Left cardiac atrium (tissue), 4 donors: ENCODE measurements at regions not wholly inside any gene's neighbourhood (a gene's known extent, or its start where the extent isn't known, plus 50 kb on each side); places are given as distances from the start of the nearest gene placed in this dataset.
A peak's percentile ranks its signal among the peaks of the same experiment; 100 is the strongest.
"Not testable (repeated sequence)": the region's sequence is repeated elsewhere in the genome, so short reads cannot be mapped to it uniquely, and the experiment has no call there.

ENCODE experiments used
- ATAC-seq, 2 donors: fragments of 200-7000 bp; cut with Tn5 transposase; one replicate each; pipeline ENCODE4 v1.9.1; 2020; ENCODE audit warnings: mild to moderate bottlenecking in 2 of 2, moderate library complexity in 2 of 2
- DNase-seq: peaks from one replicate; pipeline ENCODE4 v3.0.0-alpha.2; 2020
- intact Hi-C, 2 donors: fragments of 100-400 bp; cut with DNase I; formaldehyde crosslinking; loops; one replicate each; pipeline versions ENCODE4 v1.14.1 to v1.15.1; 2022 to 2023
- donor health status: DM: no; HTN: yes; CAD: no.
- donor health status: DM: no; HTN: yes; CAD: no; lungs with severe emphysema.
- donor health status: DM: yes; HTN: yes; CAD: no.
- donor health status: Dilated cardiomyopathy.

GRCh38 chr3:194872669-194872977, 186.9 kb downstream of the FAM43A start:
- intact Hi-C loops, result no loop called here
- no peak for ATAC-seq
- no peak for DNase-seq

GRCh38 chr3:194873474-194873873, 187.8 kb downstream of the FAM43A start:
- DNase-seq, ATAC-seq, intact Hi-C loops: not testable (repeated sequence)

- intact Hi-C loops, result no loop called here
- no peak for ATAC-seq
Measured at GRCh38 chr3:194874206-194874605, 188.5 kb downstream of the FAM43A start.

GRCh38 chr3:194874783-194875182, 189.1 kb downstream of the FAM43A start:
- DNase-seq, result no peak
- no peak for ATAC-seq
- intact Hi-C loops, result no loop called here

More at GRCh38 chr3:194874206-194874605, 188.5 kb downstream of the FAM43A start:
- DNase-seq, result no peak

GRCh38 chr3:194875581-194876402, 190.1 kb downstream of the FAM43A start:
- intact Hi-C loops, result no loop called here
- ATAC-seq (no peak), DNase-seq (no peak)

GRCh38 chr3:194876403-194877095, 190.9 kb downstream of the FAM43A start:
- no peak for ATAC-seq
- DNase-seq, result no peak
- intact Hi-C loops, result no loop called here

GRCh38 chr3:194877291-194878119, 191.8 kb downstream of the FAM43A start:
- DNase-seq (no peak), ATAC-seq (peak in 1 of 2 donors; percentile 19)
- intact Hi-C loops, result no loop called here

- intact Hi-C loops, result no loop called here
- ATAC-seq, result peak; percentile 18 to 28
- no peak for DNase-seq
Measured at GRCh38 chr3:194879126-194879877, 193.6 kb downstream of the FAM43A start.

- DNase-seq (peak; percentile 84), ATAC-seq (peak; percentile 85 to 87)
- intact Hi-C loops, result loop anchor here in 1 of 2 donors (10.0 kb wide), 1 partner anchor 195 kb away; the partner anchor contains the start of gene FAM43A
Measured at GRCh38 chr3:194879991-194880939, 194.6 kb downstream of the FAM43A start.

- intact Hi-C loops, result loop anchor here in 1 of 2 donors (10.0 kb wide), 1 partner anchor 196 kb away; the partner anchor contains the start of gene FAM43A
- DNase-seq, result no peak
- peak in 1 of 2 donors; percentile 10 for ATAC-seq
Measured at GRCh38 chr3:194880940-194881925, 195.6 kb downstream of the FAM43A start.

GRCh38 chr3:194884649-194885315, 199.1 kb downstream of the FAM43A start:
- intact Hi-C loops, result loop anchor here in 1 of 2 donors (10.0 kb wide), 1 partner anchor 200 kb away; the partner anchor contains the start of gene FAM43A
- ATAC-seq, result peak; percentile 31 to 40
- peak; percentile 57 for DNase-seq

- intact Hi-C loops, result loop anchor here in 1 of 2 donors (10.0 kb wide), 1 partner anchor 201 kb away; the partner anchor contains the start of gene FAM43A
- ATAC-seq (no peak), DNase-seq (no peak)
Measured at GRCh38 chr3:194885766-194886165, 200.1 kb downstream of the FAM43A start.

GRCh38 chr3:194886836-194887235, 201.2 kb downstream of the FAM43A start:
- ATAC-seq, result no peak
- intact Hi-C loops, result loop anchor here in 1 of 2 donors (10.0 kb wide), 1 partner anchor 202 kb away; the partner anchor contains the start of gene FAM43A
- DNase-seq, result no peak

GRCh38 chr3:194888062-194888461, 202.4 kb downstream of the FAM43A start:
- intact Hi-C loops, result loop anchor here in 1 of 2 donors (10.0 kb wide), 1 partner anchor 203 kb away; the partner anchor contains the start of gene FAM43A
- not testable (repeated sequence) for ATAC-seq, DNase-seq

- no peak for ATAC-seq
- intact Hi-C loops, result loop anchor here in 1 of 2 donors (10.0 kb wide), 1 partner anchor 204 kb away; the partner anchor contains the start of gene FAM43A
- DNase-seq, result no peak
Measured at GRCh38 chr3:194888916-194889315, 203.2 kb downstream of the FAM43A start.
